ENCODE measurements at regions not wholly inside any gene's neighbourhood (a gene's known extent, or its start where the extent isn't known, plus 50 kb on each side); places are given as distances from the start of the nearest gene placed in this dataset.
"Not testable (repeated sequence)": the region's sequence is repeated elsewhere in the genome, so short reads cannot be mapped to it uniquely, and the experiment has no call there.

DNA sequence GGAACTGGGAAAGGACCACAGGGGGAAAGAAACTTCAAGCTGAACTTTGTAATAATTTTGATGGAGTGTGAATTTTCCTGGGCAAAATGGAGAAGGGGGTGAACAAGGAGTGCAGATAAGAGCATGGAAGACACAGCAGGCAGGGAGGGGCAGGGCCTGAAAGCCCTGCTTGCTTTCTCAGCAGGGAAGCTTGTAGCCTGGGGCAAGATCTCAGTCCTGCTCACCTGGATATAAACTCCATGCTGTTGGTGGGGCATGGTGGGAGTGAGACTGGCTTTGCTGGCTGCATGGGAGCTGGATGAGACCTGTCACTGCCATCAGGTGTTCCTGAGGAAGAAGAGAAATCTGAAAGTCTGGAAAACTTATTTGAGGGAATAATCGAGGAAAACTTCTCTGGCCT, 58.7 kb upstream of the RC3H1 start:
- H3K4me1 ChIP-seq: no peaks in the 10 kb centered on the region
- H3K27me3 ChIP-seq: no peaks in the 10 kb centered on the region
- no peak overlapping the region for H3K27ac ChIP-seq
- no peaks in the 10 kb centered on the region for H3K36me3 ChIP-seq
- WGBS (ENCODE audit: insufficient coverage, low coverage, low lambda C conversion rate, missing lambda C conversion rate): 40% methylated on average over 1 of the region's 1 CpG
- H3K9me3 ChIP-seq: no peaks in the 10 kb centered on the region
- DNase-seq (no peak), ATAC-seq (no peak)
- no peak for TF ChIP-seq POLR2A (IDR thresholded peaks at IDR 0.05)
- TF ChIP-seq, protein P1, sequence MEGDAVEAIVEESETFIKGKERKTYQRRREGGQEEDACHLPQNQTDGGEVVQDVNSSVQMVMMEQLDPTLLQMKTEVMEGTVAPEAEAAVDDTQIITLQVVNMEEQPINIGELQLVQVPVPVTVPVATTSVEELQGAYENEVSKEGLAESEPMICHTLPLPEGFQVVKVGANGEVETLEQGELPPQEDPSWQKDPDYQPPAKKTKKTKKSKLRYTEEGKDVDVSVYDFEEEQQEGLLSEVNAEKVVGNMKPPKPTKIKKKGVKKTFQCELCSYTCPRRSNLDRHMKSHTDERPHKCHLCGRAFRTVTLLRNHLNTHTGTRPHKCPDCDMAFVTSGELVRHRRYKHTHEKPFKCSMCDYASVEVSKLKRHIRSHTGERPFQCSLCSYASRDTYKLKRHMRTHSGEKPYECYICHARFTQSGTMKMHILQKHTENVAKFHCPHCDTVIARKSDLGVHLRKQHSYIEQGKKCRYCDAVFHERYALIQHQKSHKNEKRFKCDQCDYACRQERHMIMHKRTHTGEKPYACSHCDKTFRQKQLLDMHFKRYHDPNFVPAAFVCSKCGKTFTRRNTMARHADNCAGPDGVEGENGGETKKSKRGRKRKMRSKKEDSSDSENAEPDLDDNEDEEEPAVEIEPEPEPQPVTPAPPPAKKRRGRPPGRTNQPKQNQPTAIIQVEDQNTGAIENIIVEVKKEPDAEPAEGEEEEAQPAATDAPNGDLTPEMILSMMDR (IDR thresholded peaks at IDR 0.05): no peak
- intact Hi-C loops (cut with DNase I): no loop called here
- no peak overlapping the region for H3K4me3 ChIP-seq

DNA sequence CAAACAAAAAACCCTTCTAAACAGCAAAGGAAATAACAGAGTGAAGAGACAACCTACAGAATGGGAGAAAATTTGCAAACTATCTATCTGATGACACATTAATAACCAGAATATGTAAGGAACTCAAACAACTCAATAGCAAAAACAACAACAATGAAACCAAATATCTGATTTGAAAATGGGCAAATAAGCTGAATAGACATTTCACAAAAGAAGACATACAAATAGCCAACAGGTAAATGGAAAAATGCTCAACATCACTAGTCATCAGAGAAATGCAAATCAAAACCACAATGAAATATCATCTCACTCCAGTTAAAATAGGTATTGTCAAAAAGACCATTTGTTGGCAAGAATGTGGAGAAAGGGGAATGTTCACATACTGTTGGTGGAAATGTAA, 57.6 kb upstream of the RC3H1 start:
- intact Hi-C loops (cut with DNase I): no loop called here
- no peaks in the 10 kb centered on the region for H3K4me1 ChIP-seq
- H3K36me3 ChIP-seq: no peaks in the 10 kb centered on the region
- ATAC-seq (no peak), DNase-seq (no peak)
- no peak overlapping the region for H3K4me3 ChIP-seq
- no peak overlapping the region for H3K27ac ChIP-seq
- TF ChIP-seq, protein P1 (IDR thresholded peaks at IDR 0.05): no peak
- no peak for TF ChIP-seq POLR2A (IDR thresholded peaks at IDR 0.05)
- H3K27me3 ChIP-seq: no peaks in the 10 kb centered on the region
- H3K9me3 ChIP-seq: no peaks in the 10 kb centered on the region

DNA sequence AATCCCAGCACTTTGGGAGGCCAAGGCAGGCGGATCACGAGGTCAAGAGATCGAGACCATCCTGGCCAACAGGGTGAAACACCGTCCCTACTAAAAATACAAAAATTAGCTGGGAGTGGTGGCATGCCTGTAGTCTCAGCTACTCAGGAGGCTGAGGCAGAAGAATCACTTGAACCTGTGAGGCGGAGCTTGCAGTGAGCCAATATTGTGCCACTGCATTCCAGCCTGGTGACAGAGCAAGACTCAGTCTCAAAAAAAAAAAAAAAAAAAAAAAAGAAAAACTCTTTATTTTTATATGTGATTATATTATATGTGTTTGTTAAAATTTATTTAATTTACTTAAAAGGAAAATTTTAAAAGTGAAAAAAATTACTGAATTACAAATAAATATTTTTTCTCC, 56.8 kb upstream of the RC3H1 start:
- H3K27me3 ChIP-seq; DNase-seq; ATAC-seq; H3K9me3 ChIP-seq; H3K36me3 ChIP-seq; intact Hi-C loops (cut with DNase I); H3K27ac ChIP-seq; H3K4me3 ChIP-seq; H3K4me1 ChIP-seq: not testable (repeated sequence)
- WGBS (ENCODE audit: insufficient coverage, low coverage, low lambda C conversion rate, missing lambda C conversion rate): 83% methylated on average over 3 of the region's 5 CpGs

DNA sequence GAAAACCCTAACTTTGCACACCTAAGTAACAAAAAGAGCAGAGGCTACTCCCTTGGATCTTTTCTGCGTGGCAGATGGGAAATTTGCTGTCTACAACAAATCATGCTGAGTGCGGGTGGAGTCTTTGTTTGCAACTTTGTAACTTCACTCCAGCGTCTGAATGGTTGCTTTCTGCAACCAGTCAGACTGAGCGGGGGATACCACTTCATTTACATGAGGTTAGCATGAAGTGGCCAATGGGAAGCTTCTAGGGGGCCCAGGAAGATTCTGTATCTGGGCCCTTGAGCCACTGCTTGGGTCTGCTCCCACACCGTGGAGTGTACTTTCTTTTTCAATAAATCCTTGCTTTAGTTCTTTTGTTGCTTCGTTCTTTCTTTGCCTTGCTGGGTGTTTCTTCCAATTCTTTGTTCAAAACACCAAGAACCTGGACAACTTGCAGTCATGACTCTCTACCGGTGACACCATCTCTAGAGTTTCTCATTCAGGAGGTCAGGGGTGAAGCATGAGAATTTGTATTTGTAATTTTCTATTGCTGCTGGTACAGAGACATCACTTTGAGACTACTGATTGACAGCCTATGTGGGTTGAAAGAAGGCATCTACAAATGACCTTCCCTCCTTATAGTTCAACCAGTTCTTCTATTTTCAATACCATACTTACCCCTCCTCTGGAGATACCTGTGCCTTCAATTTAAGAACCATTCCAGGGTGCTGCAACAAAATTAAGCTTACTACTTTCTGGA, 55.8 kb upstream of the RC3H1 start:
- no peak for TF ChIP-seq POLR2A (IDR thresholded peaks at IDR 0.05)
- TF ChIP-seq, protein P1 (IDR thresholded peaks at IDR 0.05): no peak
- Histone ChIP-seq H3K36me3 (no peaks in the 10 kb centered on the region), H3K4me3 (no peak overlapping the region), H3K27me3 (no peaks in the 10 kb centered on the region), H3K27ac (no peak overlapping the region), H3K4me1 (no peaks in the 10 kb centered on the region), H3K9me3 (no peaks in the 10 kb centered on the region)
- intact Hi-C loops (cut with DNase I): no loop called here
- 67% methylated on average over 5 of the region's 7 CpGs for WGBS (ENCODE audit: insufficient coverage, low coverage, low lambda C conversion rate, missing lambda C conversion rate)
- no peak for DNase-seq
- ATAC-seq: no peak

DNA sequence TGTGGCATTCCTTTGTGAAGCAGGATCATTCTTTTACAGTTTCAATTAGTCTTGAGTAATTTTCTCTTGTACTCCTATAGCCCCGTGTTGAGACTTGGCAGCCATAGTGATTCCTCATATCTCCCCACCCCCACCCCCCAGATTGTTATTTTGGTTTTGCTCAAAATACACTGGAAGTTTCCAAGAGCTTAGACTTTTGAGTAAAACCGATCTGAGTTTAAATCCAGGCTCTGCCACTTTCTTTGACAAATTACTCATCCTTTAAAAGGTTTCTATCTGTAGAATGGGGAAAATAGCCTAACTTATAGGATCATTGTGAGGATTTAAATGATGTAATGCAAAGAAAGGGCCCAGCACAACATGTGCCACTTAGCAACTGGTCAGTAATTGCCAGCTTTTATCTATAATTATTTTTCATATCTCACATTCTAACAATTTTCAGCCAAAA, 53.1 kb upstream of the RC3H1 start:
- ATAC-seq: no peak

More for the DNA sequence above, 53.1 kb upstream of the RC3H1 start:
- no peaks in the 10 kb centered on the region for H3K36me3 ChIP-seq
- H3K9me3 ChIP-seq: no peaks in the 10 kb centered on the region
- no peaks in the 10 kb centered on the region for H3K4me1 ChIP-seq
- WGBS (ENCODE audit: insufficient coverage, low coverage, low lambda C conversion rate, missing lambda C conversion rate): 37% methylated on average over 2 of the region's 2 CpGs
- TF ChIP-seq, protein P1 (IDR thresholded peaks at IDR 0.05): no peak
- no peak for TF ChIP-seq POLR2A (IDR thresholded peaks at IDR 0.05)
- no peak for DNase-seq
- no peak overlapping the region for H3K4me3 ChIP-seq
- no peak overlapping the region for H3K27ac ChIP-seq
- intact Hi-C loops (cut with DNase I): no loop called here
- H3K27me3 ChIP-seq: no peaks in the 10 kb centered on the region

All from right lobe of liver (tissue), 6 donors.